ENCODE measurements at regions not wholly inside any gene's neighbourhood (a gene's known extent, or its start where the extent isn't known, plus 50 kb on each side); places are given as distances from the start of the nearest gene placed in this dataset.

GRCh38 chr6:7052443-7053011 lies 55.2 kb upstream of the RREB1 start:
- peak; percentile 75 for FAIRE-seq
- DNase-seq (ENCODE audit: insufficient read length, low spot score), result peak; percentile 82
- no peak for TF ChIP-seq POLR2A (IDR thresholded peaks at IDR 0.05; ENCODE audit: low read depth, low read length)

GRCh38 chr6:7053125-7053774 lies 54.5 kb upstream of the RREB1 start:
- no peak for DNase-seq (ENCODE audit: insufficient read length, low spot score)

More at GRCh38 chr6:7053125-7053774, 54.5 kb upstream of the RREB1 start:
- no peak for TF ChIP-seq POLR2A (IDR thresholded peaks at IDR 0.05; ENCODE audit: low read depth, low read length)
- no peak for FAIRE-seq
